Vagina (tissue), 2 donors: ENCODE measurements at regions not wholly inside any gene's neighbourhood (a gene's known extent, or its start where the extent isn't known, plus 50 kb on each side); places are given as distances from the start of the nearest gene placed in this dataset.

Source experiments
- DNase-seq, 2 donors: peaks; one replicate each; pipeline ENCODE4 v3.0.0-alpha.2; 2017; ENCODE audit errors: extremely low spot score in 2 of 2
- H3K27ac ChIP-seq: fragments of 200-600 bp; sonication (generic); one replicate; pipeline ENCODE4 v1.5.1; 2019
- H3K27me3 ChIP-seq: fragments of 200-600 bp; sonication (generic); one replicate; pipeline ENCODE4 v1.5.1; 2019
- H3K36me3 ChIP-seq, 2 donors: fragments of 200-600 bp; sonication (generic); one replicate each; pipeline ENCODE4 v1.5.1; 2017 to 2019
- H3K4me1 ChIP-seq: fragments of 200-600 bp; sonication (generic); one replicate; pipeline ENCODE4 v1.5.1; 2019
- H3K4me3 ChIP-seq, 2 donors: fragments of 200-600 bp; sonication (generic); 1 replicate in 1 of 2; 2 replicates in 1 of 2; pipeline ENCODE4 v1.5.1; 2016 to 2019
- H3K9me3 ChIP-seq: fragments of 200-600 bp; sonication (generic); one replicate; pipeline ENCODE4 v1.5.1; 2019
- CTCF ChIP-seq, 3 experiments: fragments of 450-650 bp in 2 of 3; fragments of 200-600 bp in 1 of 3; sonication (generic) in 1 of 3; IDR thresholded peaks; one replicate each; pipeline ENCODE4 v1.5.1; 2017 to 2019; ENCODE audit warnings: antibody characterized with exemption in 3 of 3, mild to moderate bottlenecking in 2 of 3, moderate library complexity in 2 of 3
- POLR2A ChIP-seq, 2 donors: fragments of 450-650 bp; IDR thresholded peaks; one replicate each; pipeline ENCODE4 v1.6.1; 2017; ENCODE audit warnings: antibody characterized with exemption in 2 of 2, mild to moderate bottlenecking in 2 of 2, moderate library complexity in 2 of 2
- POLR2AphosphoS5 ChIP-seq, 2 donors: sonication (generic); formaldehyde crosslinking; IDR thresholded peaks; one replicate each; pipeline ENCODE4 v1.9.0; 2017; ENCODE audit warnings: antibody characterized with exemption in 2 of 2, mild to moderate bottlenecking in 2 of 2, low read depth in 1 of 2; ENCODE audit not compliant: insufficient read depth in 1 of 2
- intact Hi-C: fragments of 100-400 bp; cut with DNase I; formaldehyde crosslinking; loops from one replicate; pipeline ENCODE4 v1.15.1; 2023

GRCh38 chr15:77796046-77796729, 163.5 kb upstream of the LINGO1 start:
- Histone ChIP-seq H3K4me3 (no peak overlapping the region), H3K9me3 (no peaks in the 10 kb centered on the region), H3K36me3 (no peaks in the 10 kb centered on the region), H3K4me1 (no peaks in the 10 kb centered on the region), H3K27ac (no peak overlapping the region), H3K27me3 (no peaks in the 10 kb centered on the region)
- DNase-seq = no peak
- TF ChIP-seq POLR2AphosphoS5 (IDR thresholded peaks at IDR 0.05; ENCODE audit: insufficient read depth in 1 of 2, low read depth in 1 of 2) (no peak), CTCF (IDR thresholded peaks at IDR 0.05) (no peak), POLR2A (IDR thresholded peaks at IDR 0.05) (no peak)
- intact Hi-C loops = no loop called here

DNA sequence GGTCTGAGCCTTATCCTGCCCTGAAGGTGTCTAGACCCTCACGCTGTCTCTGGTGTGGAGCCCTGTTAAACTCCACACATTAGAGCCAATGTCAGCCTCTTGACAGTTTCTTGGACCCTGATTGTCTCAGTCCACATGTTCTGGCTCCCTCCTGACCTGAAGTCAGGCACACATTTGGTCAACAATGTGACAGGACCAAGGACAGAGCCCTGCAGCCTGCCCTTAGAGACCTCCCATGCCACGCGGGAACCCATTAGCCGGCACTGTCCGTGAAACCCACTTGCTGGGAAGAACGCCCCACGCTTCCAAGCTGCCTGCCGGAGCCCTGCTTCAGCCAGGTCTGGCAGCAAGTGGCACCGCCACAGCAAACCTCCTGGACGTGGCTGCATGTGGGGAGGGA, 162.7 kb upstream of the LINGO1 start:
- no peak overlapping the region for H3K4me3 ChIP-seq
- H3K36me3 ChIP-seq = no peaks in the 10 kb centered on the region
- intact Hi-C loops = no loop called here
- H3K4me1 ChIP-seq = no peaks in the 10 kb centered on the region
- no peaks in the 10 kb centered on the region for H3K27me3 ChIP-seq
- DNase-seq = no peak
- H3K27ac ChIP-seq = no peak overlapping the region
- TF ChIP-seq POLR2A (IDR thresholded peaks at IDR 0.05) (no peak), POLR2AphosphoS5 (IDR thresholded peaks at IDR 0.05; ENCODE audit: insufficient read depth in 1 of 2, low read depth in 1 of 2) (no peak), CTCF (IDR thresholded peaks at IDR 0.05) (no peak)
- no peaks in the 10 kb centered on the region for H3K9me3 ChIP-seq

- H3K27ac ChIP-seq = no peak overlapping the region
- H3K9me3 ChIP-seq = no peaks in the 10 kb centered on the region
- DNase-seq = no peak
- H3K36me3 ChIP-seq = no peaks in the 10 kb centered on the region
- no peak overlapping the region for H3K4me3 ChIP-seq
- no peaks in the 10 kb centered on the region for H3K4me1 ChIP-seq
- no peak for TF ChIP-seq CTCF (IDR thresholded peaks at IDR 0.05)
- TF ChIP-seq POLR2A (IDR thresholded peaks at IDR 0.05) = no peak
- no peak for TF ChIP-seq POLR2AphosphoS5 (IDR thresholded peaks at IDR 0.05; ENCODE audit: insufficient read depth in 1 of 2, low read depth in 1 of 2)
- intact Hi-C loops = no loop called here
- H3K27me3 ChIP-seq = no peaks in the 10 kb centered on the region
Measured at GRCh38 chr15:77791941-77792340, 159.2 kb upstream of the LINGO1 start.

GRCh38 chr15:77790481-77790880, 157.8 kb upstream of the LINGO1 start:
- intact Hi-C loops = no loop called here
- Histone ChIP-seq H3K4me1 (no peaks in the 10 kb centered on the region), H3K27ac (no peak overlapping the region), H3K4me3 (no peak overlapping the region), H3K27me3 (no peaks in the 10 kb centered on the region), H3K9me3 (no peaks in the 10 kb centered on the region), H3K36me3 (no peaks in the 10 kb centered on the region)
- TF ChIP-seq CTCF (IDR thresholded peaks at IDR 0.05) (no peak), POLR2AphosphoS5 (IDR thresholded peaks at IDR 0.05; ENCODE audit: insufficient read depth in 1 of 2, low read depth in 1 of 2) (no peak)
- no peak for DNase-seq

DNA sequence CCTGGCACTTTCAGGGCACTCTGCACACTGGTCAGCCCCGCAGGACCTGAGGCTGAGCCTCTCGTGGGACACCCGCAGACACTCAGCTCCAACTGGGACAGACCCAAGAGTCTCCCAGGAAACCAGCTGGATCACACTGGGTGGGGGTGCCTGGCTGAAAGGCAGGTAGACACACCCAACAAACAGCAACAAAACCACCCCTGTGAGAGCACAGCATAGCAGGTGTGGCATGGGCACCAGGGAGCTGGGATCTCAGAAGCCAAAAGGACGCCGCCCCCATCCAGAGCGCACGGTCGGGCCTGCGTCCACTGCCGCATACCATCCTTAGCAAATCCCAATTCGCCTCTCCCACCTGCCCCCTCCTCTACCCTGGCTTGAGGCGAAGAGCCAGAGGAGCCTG, 154.2 kb upstream of the LINGO1 start:
- intact Hi-C loops = no loop called here
- no peak for TF ChIP-seq POLR2AphosphoS5 (IDR thresholded peaks at IDR 0.05; ENCODE audit: insufficient read depth in 1 of 2, low read depth in 1 of 2)
- TF ChIP-seq CTCF (IDR thresholded peaks at IDR 0.05) = no peak
- TF ChIP-seq POLR2A (IDR thresholded peaks at IDR 0.05) = no peak
- Histone ChIP-seq H3K27me3 (no peaks in the 10 kb centered on the region), H3K27ac (no peak overlapping the region), H3K9me3 (no peaks in the 10 kb centered on the region), H3K4me3 (no peak overlapping the region), H3K4me1 (no peaks in the 10 kb centered on the region), H3K36me3 (no peaks in the 10 kb centered on the region)
- DNase-seq = no peak
